GM12892 (cell line): ENCODE measurements at regions not wholly inside any gene's neighbourhood (a gene's known extent, or its start where the extent isn't known, plus 50 kb on each side); places are given as distances from the start of the nearest gene placed in this dataset.

ENCODE experiments used
- POLR2A ChIP-seq: IDR thresholded peaks from 2 replicates; pipeline ENCODE4 v1.6.1; 2011; ENCODE audit warnings: low read depth, low read length, control low read depth
- POLR2AphosphoS5 ChIP-seq: IDR thresholded peaks from 2 replicates; pipeline ENCODE4 v1.6.1; 2011; ENCODE audit warnings: low read depth, low read length, control low read depth

- no peak for TF ChIP-seq POLR2A
- no peak for TF ChIP-seq POLR2AphosphoS5
Measured at GRCh38 chr2:151030663-151031230, 230.9 kb downstream of the RBM43 start.
